ENCODE measurements at regions not wholly inside any gene's neighbourhood (a gene's known extent, or its start where the extent isn't known, plus 50 kb on each side); places are given as distances from the start of the nearest gene placed in this dataset.

DNA sequence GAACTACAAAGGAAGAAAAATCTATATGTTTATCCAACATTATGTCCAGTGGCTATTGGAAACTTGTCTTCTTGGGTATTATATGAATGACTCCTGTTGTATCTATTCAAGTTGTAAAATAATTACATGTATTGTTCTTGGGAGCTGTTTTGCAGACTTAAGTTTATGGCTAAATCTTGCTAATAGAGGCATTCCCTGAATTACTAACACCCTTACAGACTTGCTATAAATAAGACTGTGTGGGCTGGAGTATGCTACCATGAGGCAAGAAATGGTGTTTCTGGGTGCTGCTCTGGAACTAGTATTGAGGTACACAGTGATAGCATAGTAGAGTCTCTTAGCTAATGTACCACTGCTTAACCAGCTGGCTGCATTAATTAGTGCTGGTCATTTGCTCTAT is 155.1 kb downstream of the HIPK3 start:
- DNase-seq (ENCODE audit: low read depth), result no peak
- TF ChIP-seq, protein P1, sequence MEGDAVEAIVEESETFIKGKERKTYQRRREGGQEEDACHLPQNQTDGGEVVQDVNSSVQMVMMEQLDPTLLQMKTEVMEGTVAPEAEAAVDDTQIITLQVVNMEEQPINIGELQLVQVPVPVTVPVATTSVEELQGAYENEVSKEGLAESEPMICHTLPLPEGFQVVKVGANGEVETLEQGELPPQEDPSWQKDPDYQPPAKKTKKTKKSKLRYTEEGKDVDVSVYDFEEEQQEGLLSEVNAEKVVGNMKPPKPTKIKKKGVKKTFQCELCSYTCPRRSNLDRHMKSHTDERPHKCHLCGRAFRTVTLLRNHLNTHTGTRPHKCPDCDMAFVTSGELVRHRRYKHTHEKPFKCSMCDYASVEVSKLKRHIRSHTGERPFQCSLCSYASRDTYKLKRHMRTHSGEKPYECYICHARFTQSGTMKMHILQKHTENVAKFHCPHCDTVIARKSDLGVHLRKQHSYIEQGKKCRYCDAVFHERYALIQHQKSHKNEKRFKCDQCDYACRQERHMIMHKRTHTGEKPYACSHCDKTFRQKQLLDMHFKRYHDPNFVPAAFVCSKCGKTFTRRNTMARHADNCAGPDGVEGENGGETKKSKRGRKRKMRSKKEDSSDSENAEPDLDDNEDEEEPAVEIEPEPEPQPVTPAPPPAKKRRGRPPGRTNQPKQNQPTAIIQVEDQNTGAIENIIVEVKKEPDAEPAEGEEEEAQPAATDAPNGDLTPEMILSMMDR (IDR thresholded peaks at IDR 0.05; ENCODE audit: low read depth, low read length), result no peak
- TF ChIP-seq MYC (IDR thresholded peaks at IDR 0.05; ENCODE audit: low read depth, low read length), result no peak
- TF ChIP-seq, protein P2, sequence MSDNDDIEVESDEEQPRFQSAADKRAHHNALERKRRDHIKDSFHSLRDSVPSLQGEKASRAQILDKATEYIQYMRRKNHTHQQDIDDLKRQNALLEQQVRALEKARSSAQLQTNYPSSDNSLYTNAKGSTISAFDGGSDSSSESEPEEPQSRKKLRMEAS (IDR thresholded peaks at IDR 0.05; ENCODE audit: low read depth, low read length), result no peak
- TF ChIP-seq POLR2A (IDR thresholded peaks at IDR 0.05; ENCODE audit: extremely low read depth, insufficient read length), result no peak
- H3K4me3 ChIP-seq (ENCODE audit: low read depth, low read length), result no peak overlapping the region

DNA sequence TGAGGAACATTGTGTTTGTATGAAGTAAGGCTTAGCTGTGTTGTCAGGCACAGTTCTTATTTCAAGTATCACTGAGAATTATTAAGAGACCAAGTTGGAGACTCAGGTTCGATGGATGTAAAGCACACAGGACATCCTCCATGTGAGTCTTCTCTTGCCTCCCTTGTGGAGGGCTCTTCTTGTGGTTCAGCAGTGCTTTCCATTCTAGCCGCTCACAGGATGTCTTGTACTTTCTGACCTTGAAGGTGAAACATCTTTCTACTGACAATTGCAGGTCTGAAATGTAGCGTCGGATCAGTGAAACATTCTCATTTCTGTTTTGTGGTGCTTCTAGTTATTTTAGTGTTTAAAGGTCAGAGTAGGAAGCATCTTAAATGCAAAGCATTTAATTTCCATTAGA is 154.6 kb downstream of the HIPK3 start:
- H3K4me3 ChIP-seq (ENCODE audit: low read depth, low read length), result no peak overlapping the region
- no peak for DNase-seq (ENCODE audit: low read depth)
- TF ChIP-seq, protein P1 (IDR thresholded peaks at IDR 0.05; ENCODE audit: low read depth, low read length), result no peak
- TF ChIP-seq, protein P2 (IDR thresholded peaks at IDR 0.05; ENCODE audit: low read depth, low read length), result no peak
- TF ChIP-seq POLR2A (IDR thresholded peaks at IDR 0.05; ENCODE audit: extremely low read depth, insufficient read length) (no peak), MYC (IDR thresholded peaks at IDR 0.05; ENCODE audit: low read depth, low read length) (no peak)

DNA sequence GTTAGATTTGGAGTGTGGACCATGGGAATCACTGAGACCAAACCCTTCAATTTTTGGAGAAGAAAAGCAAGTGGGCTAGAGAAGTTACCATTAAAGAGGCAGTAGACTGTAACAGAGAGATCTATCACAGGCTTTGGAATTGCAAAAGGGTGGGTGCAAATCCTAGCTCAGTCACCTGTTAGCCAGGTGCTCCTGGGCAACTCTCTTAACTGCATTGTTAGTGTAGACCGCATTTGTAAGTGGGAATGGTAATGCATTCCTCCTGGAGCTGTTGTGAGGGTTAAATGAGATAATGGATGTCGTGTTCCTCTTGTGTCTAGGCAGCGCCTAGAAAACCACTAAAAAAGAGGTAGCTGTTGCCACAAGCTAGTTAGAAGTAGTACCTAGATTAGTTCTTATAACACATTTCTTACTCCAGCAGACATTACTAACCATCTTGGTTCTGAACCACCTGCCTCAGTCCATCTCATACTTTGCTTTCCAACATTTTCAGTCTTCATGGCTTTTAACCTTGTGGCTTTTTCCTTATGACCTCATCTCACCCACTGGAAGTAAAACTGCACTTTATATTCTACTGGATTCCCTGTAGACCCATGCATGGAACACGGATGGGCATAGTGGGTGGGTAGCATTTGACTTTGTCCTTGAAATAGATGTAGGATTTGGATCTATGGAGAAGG is 153.0 kb downstream of the HIPK3 start:
- TF ChIP-seq POLR2A (IDR thresholded peaks at IDR 0.05; ENCODE audit: extremely low read depth, insufficient read length), result no peak
- TF ChIP-seq, protein P1 (IDR thresholded peaks at IDR 0.05; ENCODE audit: low read depth, low read length), result no peak
- TF ChIP-seq, protein P2 (IDR thresholded peaks at IDR 0.05; ENCODE audit: low read depth, low read length), result no peak
- TF ChIP-seq MYC (IDR thresholded peaks at IDR 0.05; ENCODE audit: low read depth, low read length), result no peak

More for the DNA sequence above, 153.0 kb downstream of the HIPK3 start:
- no peak overlapping the region for H3K4me3 ChIP-seq (ENCODE audit: low read depth, low read length)
- no peak for DNase-seq (ENCODE audit: low read depth)

All from NB4 (cell line).